ENCODE measurements at regions not wholly inside any gene's neighbourhood (a gene's known extent, or its start where the extent isn't known, plus 50 kb on each side); places are given as distances from the start of the nearest gene placed in this dataset.
"Not testable (repeated sequence)": the region's sequence is repeated elsewhere in the genome, so short reads cannot be mapped to it uniquely, and the experiment has no call there.

DNA sequence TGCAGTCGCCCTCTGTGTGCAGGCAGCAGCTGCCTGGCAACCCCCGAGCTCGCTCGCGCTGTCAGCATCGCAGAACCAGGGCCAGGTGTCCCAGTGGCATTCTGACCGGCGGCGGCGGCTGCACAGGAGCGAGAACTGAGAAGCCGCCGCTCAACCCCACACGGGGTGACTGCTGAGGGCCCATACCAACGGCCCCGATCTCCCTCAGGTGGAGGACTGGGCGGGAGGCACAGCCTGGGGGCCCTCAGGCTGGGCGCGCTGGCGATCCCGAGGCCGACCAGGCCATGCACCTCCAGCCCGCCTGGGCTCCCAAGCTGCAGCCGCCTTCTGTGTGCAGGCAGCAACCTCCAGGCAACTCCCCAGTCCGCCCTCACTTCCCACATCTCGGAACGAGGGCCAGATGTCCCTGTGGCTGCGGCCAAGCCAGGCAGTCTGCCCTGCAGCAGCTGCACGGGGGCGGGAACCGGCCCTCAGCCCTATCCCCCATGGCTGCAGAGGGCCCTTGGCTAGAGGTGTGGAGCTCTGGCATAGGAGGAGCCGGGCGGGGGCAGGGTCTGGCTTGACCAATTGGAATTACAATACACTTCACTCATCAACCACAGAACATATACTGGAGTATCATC is 1503.1 kb downstream of the FOXD4L5 start:
- peak in 1 of 2 donors; percentile 66 for DNase-seq
- H3K27ac ChIP-seq (ENCODE audit: low read depth in 1 of 2, low read length in 2 of 2); H3K27me3 ChIP-seq (ENCODE audit: control insufficient read depth in 1 of 2, insufficient read depth in 2 of 2, low read length in 1 of 2); H3K36me3 ChIP-seq (ENCODE audit: control insufficient read depth in 1 of 2, insufficient read depth in 2 of 2, low read length in 1 of 2); H3K4me3 ChIP-seq (ENCODE audit: low read length in 2 of 2); H3K4me1 ChIP-seq (ENCODE audit: control insufficient read depth in 1 of 2, insufficient read depth in 2 of 2, low read length in 2 of 2); H3K9me3 ChIP-seq (ENCODE audit: control insufficient read depth, low read length); ATAC-seq (ENCODE audit: low FRiP score); intact Hi-C loops (cut with DNase I): not testable (repeated sequence)
- 42 to 46% methylated on average over 17 to 30 of the region's 33 CpGs for WGBS, 2 donors

DNA sequence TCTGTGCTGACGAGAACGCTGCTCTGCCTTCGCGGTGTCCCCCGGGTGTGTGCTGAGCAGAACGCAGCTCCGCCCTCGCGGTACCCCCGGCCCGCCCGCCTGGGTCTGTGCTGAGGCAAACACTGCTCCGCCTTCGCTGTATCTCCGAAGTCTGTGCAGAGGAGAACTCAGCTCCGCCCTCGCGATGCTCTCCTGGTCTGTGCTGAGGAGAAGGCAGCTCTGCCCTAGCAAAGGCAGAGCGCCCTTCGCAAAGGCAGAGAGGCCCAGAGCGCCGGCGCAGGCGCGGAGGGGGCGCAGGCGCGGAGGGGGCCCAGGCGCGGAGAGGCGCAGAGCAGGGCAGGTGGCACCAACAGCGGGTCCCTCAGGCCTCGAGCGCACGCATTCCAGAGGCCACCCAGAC is 1503.6 kb downstream of the FOXD4L5 start:
- DNase-seq (peak in 1 of 2 donors; percentile 64), ATAC-seq (ENCODE audit: low FRiP score) (peak; percentile 66)
- WGBS, 2 donors, result 37 to 38% methylated on average over 35 of the region's 35 CpGs
- H3K27me3 ChIP-seq (ENCODE audit: control insufficient read depth in 1 of 2, insufficient read depth in 2 of 2, low read length in 1 of 2); H3K4me3 ChIP-seq (ENCODE audit: low read length in 2 of 2); H3K36me3 ChIP-seq (ENCODE audit: control insufficient read depth in 1 of 2, insufficient read depth in 2 of 2, low read length in 1 of 2); intact Hi-C loops (cut with DNase I); H3K27ac ChIP-seq (ENCODE audit: low read depth in 1 of 2, low read length in 2 of 2); H3K9me3 ChIP-seq (ENCODE audit: control insufficient read depth, low read length); H3K4me1 ChIP-seq (ENCODE audit: control insufficient read depth in 1 of 2, insufficient read depth in 2 of 2, low read length in 2 of 2): not testable (repeated sequence)

- 48 to 100% methylated on average over 1 to 5 of the region's 7 CpGs for WGBS, 2 donors
- H3K4me1 ChIP-seq (ENCODE audit: control insufficient read depth in 1 of 2, insufficient read depth in 2 of 2, low read length in 2 of 2); H3K4me3 ChIP-seq (ENCODE audit: low read length in 2 of 2); H3K27me3 ChIP-seq (ENCODE audit: control insufficient read depth in 1 of 2, insufficient read depth in 2 of 2, low read length in 1 of 2); H3K27ac ChIP-seq (ENCODE audit: low read depth in 1 of 2, low read length in 2 of 2); intact Hi-C loops (cut with DNase I); H3K9me3 ChIP-seq (ENCODE audit: control insufficient read depth, low read length); DNase-seq; H3K36me3 ChIP-seq (ENCODE audit: control insufficient read depth in 1 of 2, insufficient read depth in 2 of 2, low read length in 1 of 2): not testable (repeated sequence)
- peak; percentile 79 for ATAC-seq (ENCODE audit: low FRiP score)
Measured at GRCh38 chr9:63776220-63776619, 1508.8 kb downstream of the FOXD4L5 start.

GRCh38 chr9:63775092-63775426 is 1510.0 kb downstream of the FOXD4L5 start:
- intact Hi-C loops (cut with DNase I); H3K4me3 ChIP-seq (ENCODE audit: low read length in 2 of 2); H3K9me3 ChIP-seq (ENCODE audit: control insufficient read depth, low read length); H3K36me3 ChIP-seq (ENCODE audit: control insufficient read depth in 1 of 2, insufficient read depth in 2 of 2, low read length in 1 of 2); H3K27me3 ChIP-seq (ENCODE audit: control insufficient read depth in 1 of 2, insufficient read depth in 2 of 2, low read length in 1 of 2); H3K27ac ChIP-seq (ENCODE audit: low read depth in 1 of 2, low read length in 2 of 2); H3K4me1 ChIP-seq (ENCODE audit: control insufficient read depth in 1 of 2, insufficient read depth in 2 of 2, low read length in 2 of 2): not testable (repeated sequence)
- 82 to 86% methylated on average over 14 of the region's 14 CpGs for WGBS, 2 donors
- peak in 1 of 2 donors; percentile 55 for DNase-seq
- peak; percentile 45 for ATAC-seq (ENCODE audit: low FRiP score)

- H3K27ac ChIP-seq (ENCODE audit: low read depth in 1 of 2, low read length in 2 of 2); ATAC-seq (ENCODE audit: low FRiP score); H3K27me3 ChIP-seq (ENCODE audit: control insufficient read depth in 1 of 2, insufficient read depth in 2 of 2, low read length in 1 of 2); H3K4me3 ChIP-seq (ENCODE audit: low read length in 2 of 2); DNase-seq; H3K9me3 ChIP-seq (ENCODE audit: control insufficient read depth, low read length); H3K4me1 ChIP-seq (ENCODE audit: control insufficient read depth in 1 of 2, insufficient read depth in 2 of 2, low read length in 2 of 2); intact Hi-C loops (cut with DNase I); H3K36me3 ChIP-seq (ENCODE audit: control insufficient read depth in 1 of 2, insufficient read depth in 2 of 2, low read length in 1 of 2): not testable (repeated sequence)
- WGBS, 2 donors, result 89 to 92% methylated on average over 10 to 14 of the region's 15 CpGs
Measured at GRCh38 chr9:63774369-63775091, 1510.5 kb downstream of the FOXD4L5 start.

- H3K27ac ChIP-seq (ENCODE audit: low read depth in 1 of 2, low read length in 2 of 2); H3K4me1 ChIP-seq (ENCODE audit: control insufficient read depth in 1 of 2, insufficient read depth in 2 of 2, low read length in 2 of 2); ATAC-seq (ENCODE audit: low FRiP score); H3K36me3 ChIP-seq (ENCODE audit: control insufficient read depth in 1 of 2, insufficient read depth in 2 of 2, low read length in 1 of 2); intact Hi-C loops (cut with DNase I); H3K4me3 ChIP-seq (ENCODE audit: low read length in 2 of 2); DNase-seq; H3K9me3 ChIP-seq (ENCODE audit: control insufficient read depth, low read length); H3K27me3 ChIP-seq (ENCODE audit: control insufficient read depth in 1 of 2, insufficient read depth in 2 of 2, low read length in 1 of 2): not testable (repeated sequence)
- WGBS, 2 donors, result 70 to 74% methylated on average over 12 to 13 of the region's 13 CpGs
Measured at GRCh38 chr9:63762230-63762629, 1522.8 kb downstream of the FOXD4L5 start.

DNA sequence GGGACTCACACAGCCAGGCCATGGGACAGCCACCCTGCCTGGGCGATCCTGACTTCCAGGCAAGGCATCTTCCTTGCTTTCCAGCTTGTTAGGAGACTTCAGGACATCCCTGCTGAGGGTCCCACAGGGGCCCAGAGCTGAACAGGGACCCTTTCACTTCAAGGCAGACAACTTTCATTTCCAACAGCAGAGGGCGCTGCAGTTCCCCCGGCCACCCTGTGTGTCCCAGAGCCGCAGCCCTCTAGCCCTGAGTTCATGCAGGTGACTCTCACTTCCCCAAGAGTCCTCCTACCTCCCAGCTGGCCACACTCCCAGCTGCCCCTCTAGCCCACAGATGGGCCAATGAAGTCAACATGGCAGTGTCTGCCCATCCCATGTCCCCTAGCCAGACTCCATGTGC is 1556.0 kb downstream of the FOXD4L5 start:
- H3K4me3 ChIP-seq (ENCODE audit: low read length in 2 of 2); ATAC-seq (ENCODE audit: low FRiP score); DNase-seq; H3K9me3 ChIP-seq (ENCODE audit: control insufficient read depth, low read length); H3K4me1 ChIP-seq (ENCODE audit: control insufficient read depth in 1 of 2, insufficient read depth in 2 of 2, low read length in 2 of 2); intact Hi-C loops (cut with DNase I); H3K27ac ChIP-seq (ENCODE audit: low read depth in 1 of 2, low read length in 2 of 2); H3K36me3 ChIP-seq (ENCODE audit: control insufficient read depth in 1 of 2, insufficient read depth in 2 of 2, low read length in 1 of 2); H3K27me3 ChIP-seq (ENCODE audit: control insufficient read depth in 1 of 2, insufficient read depth in 2 of 2, low read length in 1 of 2): not testable (repeated sequence)
- 57 to 62% methylated on average over 4 of the region's 4 CpGs for WGBS, 2 donors

DNA sequence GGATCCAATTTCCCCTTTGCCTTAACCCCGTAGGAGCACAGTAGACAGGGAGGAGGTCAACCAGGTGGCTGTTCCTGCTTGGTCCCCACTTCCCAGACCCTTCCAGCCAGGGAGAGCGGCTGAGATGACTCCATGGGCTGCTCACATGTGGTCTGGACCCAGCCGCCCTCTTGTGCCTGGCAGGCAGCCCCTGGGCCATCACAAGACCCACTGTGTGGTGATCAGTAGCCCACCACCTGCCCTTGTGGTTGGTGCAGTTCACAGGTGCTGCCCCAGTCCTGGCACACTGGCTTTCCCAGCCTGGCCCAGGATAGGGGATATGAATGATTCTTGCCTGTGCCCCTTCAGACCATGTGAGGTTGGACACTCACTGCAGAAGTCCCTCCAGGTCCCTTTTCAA is 1556.7 kb downstream of the FOXD4L5 start:
- Histone ChIP-seq H3K36me3 (ENCODE audit: control insufficient read depth in 1 of 2, insufficient read depth in 2 of 2, low read length in 1 of 2) (no peaks in the 10 kb centered on the region), H3K27ac (ENCODE audit: low read depth in 1 of 2, low read length in 2 of 2) (no peak overlapping the region), H3K27me3 (ENCODE audit: control insufficient read depth in 1 of 2, insufficient read depth in 2 of 2, low read length in 1 of 2) (no peaks in the 10 kb centered on the region), H3K4me3 (ENCODE audit: low read length in 2 of 2) (no peak overlapping the region), H3K4me1 (ENCODE audit: control insufficient read depth in 1 of 2, insufficient read depth in 2 of 2, low read length in 2 of 2) (no peaks in the 10 kb centered on the region), H3K9me3 (ENCODE audit: control insufficient read depth, low read length) (no peaks in the 10 kb centered on the region)
- DNase-seq, result no peak
- intact Hi-C loops (cut with DNase I), result no loop called here
- WGBS, 2 donors, result 57 to 61% methylated on average over 3 of the region's 3 CpGs
- no peak for ATAC-seq (ENCODE audit: low FRiP score)

GRCh38 chr9:63708285-63708684 is 1576.7 kb downstream of the FOXD4L5 start:
- ATAC-seq (ENCODE audit: low FRiP score); intact Hi-C loops (cut with DNase I): not testable (repeated sequence)
- 60% methylated on average over 19 to 21 of the region's 21 CpGs for WGBS, 2 donors

More at GRCh38 chr9:63708285-63708684, 1576.7 kb downstream of the FOXD4L5 start:
- not testable (repeated sequence) for H3K36me3 ChIP-seq (ENCODE audit: control insufficient read depth in 1 of 2, insufficient read depth in 2 of 2, low read length in 1 of 2); H3K27me3 ChIP-seq (ENCODE audit: control insufficient read depth in 1 of 2, insufficient read depth in 2 of 2, low read length in 1 of 2); H3K27ac ChIP-seq (ENCODE audit: low read depth in 1 of 2, low read length in 2 of 2); H3K4me3 ChIP-seq (ENCODE audit: low read length in 2 of 2); DNase-seq; H3K9me3 ChIP-seq (ENCODE audit: control insufficient read depth, low read length); H3K4me1 ChIP-seq (ENCODE audit: control insufficient read depth in 1 of 2, insufficient read depth in 2 of 2, low read length in 2 of 2)
